ENCODE measurements at regions not wholly inside any gene's neighbourhood (a gene's known extent, or its start where the extent isn't known, plus 50 kb on each side); places are given as distances from the start of the nearest gene placed in this dataset.
A peak's percentile ranks its signal among the peaks of the same experiment; 100 is the strongest.

DNA sequence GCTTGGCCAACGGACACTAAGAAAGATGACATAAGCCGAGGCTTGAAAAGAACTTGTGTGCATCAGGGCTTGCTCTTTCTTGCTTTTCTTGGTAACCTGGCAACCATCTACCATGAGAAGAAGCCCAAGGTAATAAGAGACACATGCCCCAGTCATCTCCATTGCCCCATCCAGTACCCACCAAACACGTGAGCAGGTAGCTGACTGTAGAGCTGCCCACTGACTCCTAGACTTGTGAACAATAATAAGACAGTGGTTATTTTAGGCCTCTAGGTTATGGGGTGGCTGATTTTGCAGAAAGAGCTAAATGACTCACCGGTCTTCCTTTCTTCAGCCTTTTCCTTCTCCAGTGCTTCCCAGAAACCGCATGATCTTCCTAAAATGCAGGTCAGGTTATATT lies 105.0 kb upstream of the JUN start:
- Histone ChIP-seq H3K4me2 (ENCODE audit: insufficient read depth, low read length) (no peak overlapping the region), H3K27ac (ENCODE audit: low read depth, low read length) (no peak overlapping the region)
- TF ChIP-seq, protein P1, sequence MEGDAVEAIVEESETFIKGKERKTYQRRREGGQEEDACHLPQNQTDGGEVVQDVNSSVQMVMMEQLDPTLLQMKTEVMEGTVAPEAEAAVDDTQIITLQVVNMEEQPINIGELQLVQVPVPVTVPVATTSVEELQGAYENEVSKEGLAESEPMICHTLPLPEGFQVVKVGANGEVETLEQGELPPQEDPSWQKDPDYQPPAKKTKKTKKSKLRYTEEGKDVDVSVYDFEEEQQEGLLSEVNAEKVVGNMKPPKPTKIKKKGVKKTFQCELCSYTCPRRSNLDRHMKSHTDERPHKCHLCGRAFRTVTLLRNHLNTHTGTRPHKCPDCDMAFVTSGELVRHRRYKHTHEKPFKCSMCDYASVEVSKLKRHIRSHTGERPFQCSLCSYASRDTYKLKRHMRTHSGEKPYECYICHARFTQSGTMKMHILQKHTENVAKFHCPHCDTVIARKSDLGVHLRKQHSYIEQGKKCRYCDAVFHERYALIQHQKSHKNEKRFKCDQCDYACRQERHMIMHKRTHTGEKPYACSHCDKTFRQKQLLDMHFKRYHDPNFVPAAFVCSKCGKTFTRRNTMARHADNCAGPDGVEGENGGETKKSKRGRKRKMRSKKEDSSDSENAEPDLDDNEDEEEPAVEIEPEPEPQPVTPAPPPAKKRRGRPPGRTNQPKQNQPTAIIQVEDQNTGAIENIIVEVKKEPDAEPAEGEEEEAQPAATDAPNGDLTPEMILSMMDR (IDR thresholded peaks at IDR 0.05; ENCODE audit: extremely low read depth, low read depth, low read length): no peak

DNA sequence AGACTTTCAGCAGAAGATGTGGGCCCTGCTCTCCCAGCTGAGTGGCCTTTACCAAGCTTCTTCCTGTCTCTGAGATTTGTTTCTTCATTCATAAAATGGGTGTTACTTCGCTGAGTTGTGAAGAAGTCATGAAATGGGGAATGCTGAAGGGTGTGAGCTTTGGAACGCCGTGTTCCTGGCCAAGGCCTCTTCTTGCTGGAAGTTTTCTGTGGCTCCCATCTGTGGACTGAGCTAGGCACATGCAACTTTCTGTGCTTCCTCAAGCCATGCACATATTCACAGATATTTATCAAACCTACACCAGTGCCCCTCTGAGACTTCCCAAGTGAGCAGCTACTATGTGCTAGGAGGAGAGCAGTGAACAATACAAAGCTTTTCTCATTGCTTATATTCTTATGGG lies 106.3 kb upstream of the JUN start:
- Histone ChIP-seq H3K79me2 (ENCODE audit: insufficient read depth, low read length) (no peaks in the 10 kb centered on the region), H3K4me2 (ENCODE audit: insufficient read depth, low read length) (no peak overlapping the region), H3K4me3 (ENCODE audit: insufficient read depth, low read length) (no peak overlapping the region), H3K36me3 (ENCODE audit: insufficient read depth, low read length) (no peaks in the 10 kb centered on the region), H3K4me1 (ENCODE audit: insufficient read depth, low read length) (peaks cover 28% of the 10 kb centered on the region), H3K9me3 (ENCODE audit: low read depth, low read length) (no peaks in the 10 kb centered on the region), H4K20me1 (ENCODE audit: insufficient read depth, low read length) (no peaks in the 10 kb centered on the region), H3K27ac (ENCODE audit: low read depth, low read length) (no peak overlapping the region), H2AFZ (ENCODE audit: low read length) (no peak overlapping the region), H3K27me3 (ENCODE audit: insufficient read depth, low read length) (no peaks in the 10 kb centered on the region)
- TF ChIP-seq, protein P1 (IDR thresholded peaks at IDR 0.05; ENCODE audit: extremely low read depth, low read depth, low read length): no peak
- no peak for DNase-seq (ENCODE audit: insufficient read length, low spot score, missing footprints)

More for the DNA sequence above, 105.0 kb upstream of the JUN start:
- peak; percentile 37 for DNase-seq (ENCODE audit: insufficient read length, low spot score, missing footprints)
- no peaks in the 10 kb centered on the region for H4K20me1 ChIP-seq (ENCODE audit: insufficient read depth, low read length)
- no peaks in the 10 kb centered on the region for H3K36me3 ChIP-seq (ENCODE audit: insufficient read depth, low read length)
- H3K4me3 ChIP-seq (ENCODE audit: insufficient read depth, low read length): no peak overlapping the region
- H3K79me2 ChIP-seq (ENCODE audit: insufficient read depth, low read length): no peaks in the 10 kb centered on the region
- H3K4me1 ChIP-seq (ENCODE audit: insufficient read depth, low read length): peaks cover 33% of the 10 kb centered on the region
- no peak overlapping the region for H2AFZ ChIP-seq (ENCODE audit: low read length)
- H3K27me3 ChIP-seq (ENCODE audit: insufficient read depth, low read length): no peaks in the 10 kb centered on the region
- no peaks in the 10 kb centered on the region for H3K9me3 ChIP-seq (ENCODE audit: low read depth, low read length)

DNA sequence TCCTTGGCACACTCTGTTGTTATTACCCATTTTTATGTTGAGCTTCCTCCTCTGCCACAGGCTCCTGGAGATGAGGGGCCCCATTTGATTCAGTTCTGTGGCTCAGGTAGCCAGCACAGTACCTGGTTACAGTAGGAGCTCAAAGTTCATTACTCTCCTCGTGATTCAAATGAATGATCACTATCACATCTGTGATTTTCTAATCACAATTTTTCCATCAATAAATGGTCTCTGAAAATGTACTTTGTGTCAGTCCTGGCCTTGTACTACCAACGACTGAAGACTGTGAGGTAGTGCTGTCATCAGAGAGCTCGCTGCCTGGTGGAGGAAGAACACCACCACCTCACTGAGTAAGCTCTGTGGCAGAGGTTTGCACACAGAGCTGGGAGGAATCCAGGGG lies 106.8 kb upstream of the JUN start:
- Histone ChIP-seq H3K4me1 (ENCODE audit: insufficient read depth, low read length) (peaks cover 26% of the 10 kb centered on the region), H3K4me2 (ENCODE audit: insufficient read depth, low read length) (no peak overlapping the region), H4K20me1 (ENCODE audit: insufficient read depth, low read length) (no peaks in the 10 kb centered on the region), H3K4me3 (ENCODE audit: insufficient read depth, low read length) (no peak overlapping the region), H2AFZ (ENCODE audit: low read length) (no peak overlapping the region), H3K27ac (ENCODE audit: low read depth, low read length) (no peak overlapping the region), H3K27me3 (ENCODE audit: insufficient read depth, low read length) (no peaks in the 10 kb centered on the region), H3K36me3 (ENCODE audit: insufficient read depth, low read length) (no peaks in the 10 kb centered on the region), H3K9me3 (ENCODE audit: low read depth, low read length) (no peaks in the 10 kb centered on the region), H3K79me2 (ENCODE audit: insufficient read depth, low read length) (no peaks in the 10 kb centered on the region)
- TF ChIP-seq, protein P1 (IDR thresholded peaks at IDR 0.05; ENCODE audit: extremely low read depth, low read depth, low read length): no peak
- DNase-seq (ENCODE audit: insufficient read length, low spot score, missing footprints): no peak

DNA sequence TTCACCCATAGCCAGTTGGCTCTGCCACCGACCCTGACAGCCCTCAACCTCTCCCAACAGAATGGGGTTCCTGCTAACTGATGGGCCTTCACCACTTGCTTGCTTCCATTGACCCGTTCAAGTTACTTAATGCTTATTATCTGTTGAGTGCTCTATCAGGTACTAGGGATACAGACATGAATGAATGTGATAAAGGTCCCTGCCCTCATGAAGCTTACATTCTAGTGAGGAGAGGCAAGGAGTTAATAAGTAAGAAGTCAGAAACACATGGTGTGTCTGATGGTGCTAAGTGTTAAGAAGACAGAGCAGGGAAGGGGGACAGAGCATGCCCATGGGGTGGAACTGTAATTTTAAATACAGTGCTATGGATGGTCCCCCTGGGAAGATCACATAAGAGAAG lies 107.5 kb upstream of the JUN start:
- Histone ChIP-seq H4K20me1 (ENCODE audit: insufficient read depth, low read length) (no peaks in the 10 kb centered on the region), H3K36me3 (ENCODE audit: insufficient read depth, low read length) (no peaks in the 10 kb centered on the region), H3K27ac (ENCODE audit: low read depth, low read length) (no peak overlapping the region), H3K9me3 (ENCODE audit: low read depth, low read length) (no peaks in the 10 kb centered on the region), H2AFZ (ENCODE audit: low read length) (no peak overlapping the region), H3K4me1 (ENCODE audit: insufficient read depth, low read length) (peaks cover 24% of the 10 kb centered on the region), H3K4me3 (ENCODE audit: insufficient read depth, low read length) (no peak overlapping the region), H3K27me3 (ENCODE audit: insufficient read depth, low read length) (no peaks in the 10 kb centered on the region), H3K4me2 (ENCODE audit: insufficient read depth, low read length) (no peak overlapping the region), H3K79me2 (ENCODE audit: insufficient read depth, low read length) (no peaks in the 10 kb centered on the region)
- TF ChIP-seq, protein P1 (IDR thresholded peaks at IDR 0.05; ENCODE audit: extremely low read depth, low read depth, low read length): no peak
- DNase-seq (ENCODE audit: insufficient read length, low spot score, missing footprints): no peak

All from osteoblast (primary cell).